HL-60 (cell line): ENCODE measurements at regions not wholly inside any gene's neighbourhood (a gene's known extent, or its start where the extent isn't known, plus 50 kb on each side); places are given as distances from the start of the nearest gene placed in this dataset.
"Not testable (repeated sequence)": the region's sequence is repeated elsewhere in the genome, so short reads cannot be mapped to it uniquely, and the experiment has no call there.

Source experiments
- GABPA ChIP-seq: IDR thresholded peaks from 2 replicates; pipeline ENCODE4 v1.6.1; 2012; ENCODE audit warnings: low read depth
- TF ChIP-seq, protein P1 (sequence below): IDR thresholded peaks from one replicate; pipeline ENCODE4 v1.5.1; 2011; ENCODE audit warnings: low read length, control low read depth, inconsistent platforms; ENCODE audit not compliant: insufficient read depth

DNA sequence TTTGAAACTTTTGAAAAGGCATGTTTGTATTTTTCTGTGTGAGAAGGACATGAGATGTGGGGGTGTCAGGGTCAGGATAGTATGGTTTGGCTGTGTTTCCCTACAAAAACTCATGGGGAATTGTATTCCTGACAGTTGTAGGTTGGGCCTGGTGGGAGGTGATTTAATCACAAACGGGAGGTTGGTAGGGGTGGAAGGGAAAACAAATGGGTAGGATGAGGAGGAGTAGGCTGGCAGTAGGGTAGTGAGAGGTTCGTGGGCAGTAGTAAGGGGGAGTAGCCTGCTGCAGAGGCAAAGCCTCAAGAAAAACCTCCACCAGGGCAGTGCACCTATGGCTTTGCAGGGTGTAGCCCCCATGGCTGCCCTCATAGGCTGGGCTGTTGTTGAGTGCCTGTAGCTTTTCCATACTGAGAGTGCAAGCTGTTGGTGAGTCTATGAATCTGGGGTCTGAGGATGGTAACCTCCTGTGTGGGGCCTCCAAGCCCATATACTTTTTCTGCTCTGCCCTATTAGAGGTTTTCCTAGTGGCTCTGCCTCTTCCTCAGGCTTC lies 587.7 kb downstream of the CWH43 start:
- TF ChIP-seq, protein P1, sequence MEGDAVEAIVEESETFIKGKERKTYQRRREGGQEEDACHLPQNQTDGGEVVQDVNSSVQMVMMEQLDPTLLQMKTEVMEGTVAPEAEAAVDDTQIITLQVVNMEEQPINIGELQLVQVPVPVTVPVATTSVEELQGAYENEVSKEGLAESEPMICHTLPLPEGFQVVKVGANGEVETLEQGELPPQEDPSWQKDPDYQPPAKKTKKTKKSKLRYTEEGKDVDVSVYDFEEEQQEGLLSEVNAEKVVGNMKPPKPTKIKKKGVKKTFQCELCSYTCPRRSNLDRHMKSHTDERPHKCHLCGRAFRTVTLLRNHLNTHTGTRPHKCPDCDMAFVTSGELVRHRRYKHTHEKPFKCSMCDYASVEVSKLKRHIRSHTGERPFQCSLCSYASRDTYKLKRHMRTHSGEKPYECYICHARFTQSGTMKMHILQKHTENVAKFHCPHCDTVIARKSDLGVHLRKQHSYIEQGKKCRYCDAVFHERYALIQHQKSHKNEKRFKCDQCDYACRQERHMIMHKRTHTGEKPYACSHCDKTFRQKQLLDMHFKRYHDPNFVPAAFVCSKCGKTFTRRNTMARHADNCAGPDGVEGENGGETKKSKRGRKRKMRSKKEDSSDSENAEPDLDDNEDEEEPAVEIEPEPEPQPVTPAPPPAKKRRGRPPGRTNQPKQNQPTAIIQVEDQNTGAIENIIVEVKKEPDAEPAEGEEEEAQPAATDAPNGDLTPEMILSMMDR, result not testable (repeated sequence)
- not testable (repeated sequence) for TF ChIP-seq GABPA
